Activated CD8-positive, alpha-beta memory T cell treated with anti-CD3 and anti-CD28 coated beads for 24 hours (primary cell): ENCODE measurements at regions not wholly inside any gene's neighbourhood (a gene's known extent, or its start where the extent isn't known, plus 50 kb on each side); places are given as distances from the start of the nearest gene placed in this dataset.

Source experiments
- DNase-seq: peaks from one replicate; pipeline ENCODE4 v3.0.0-alpha.2; 2020

- DNase-seq: no peak
These were observed 394.1 kb downstream of the ZNF608 start for GRCh38 chr5:124352312-124352711.

- DNase-seq: no peak
These were observed 396.5 kb downstream of the ZNF608 start for GRCh38 chr5:124349931-124350330.

- no peak for DNase-seq
These were observed 403.0 kb downstream of the ZNF608 start for GRCh38 chr5:124343451-124343867.

GRCh38 chr5:124342986-124343385 is 403.5 kb downstream of the ZNF608 start:
- no peak for DNase-seq

GRCh38 chr5:124342584-124342983 is 403.9 kb downstream of the ZNF608 start:
- DNase-seq: no peak

- no peak for DNase-seq
These were observed 404.4 kb downstream of the ZNF608 start for GRCh38 chr5:124342027-124342471.

- no peak for DNase-seq
These were observed 405.2 kb downstream of the ZNF608 start for GRCh38 chr5:124341066-124341858.

- no peak for DNase-seq
These were observed 408.4 kb downstream of the ZNF608 start for GRCh38 chr5:124337996-124338395.

- DNase-seq: no peak
These were observed 413.0 kb downstream of the ZNF608 start for GRCh38 chr5:124333298-124333979.

GRCh38 chr5:124332273-124332672 is 414.2 kb downstream of the ZNF608 start:
- DNase-seq: no peak

- no peak for DNase-seq
These were observed 415.7 kb downstream of the ZNF608 start for GRCh38 chr5:124330595-124331220.

- DNase-seq: no peak
These were observed 418.2 kb downstream of the ZNF608 start for GRCh38 chr5:124328201-124328600.

GRCh38 chr5:124318661-124319060 is 427.8 kb downstream of the ZNF608 start:
- DNase-seq: no peak

- no peak for DNase-seq
These were observed 429.0 kb downstream of the ZNF608 start for GRCh38 chr5:124317451-124317850.

- DNase-seq: no peak
These were observed 430.6 kb downstream of the ZNF608 start for GRCh38 chr5:124315741-124316415.

GRCh38 chr5:124310453-124310852 is 436.0 kb downstream of the ZNF608 start:
- no peak for DNase-seq

- no peak for DNase-seq
These were observed 437.0 kb downstream of the ZNF608 start for GRCh38 chr5:124309241-124309980.

- no peak for DNase-seq
These were observed 443.1 kb downstream of the ZNF608 start for GRCh38 chr5:124303366-124303765.

- DNase-seq: no peak
These were observed 443.9 kb downstream of the ZNF608 start for GRCh38 chr5:124302533-124302932.

GRCh38 chr5:124301850-124302249 is 444.6 kb downstream of the ZNF608 start:
- no peak for DNase-seq

GRCh38 chr5:124300815-124301621 is 445.4 kb downstream of the ZNF608 start:
- no peak for DNase-seq

GRCh38 chr5:124297826-124298225 is 448.6 kb downstream of the ZNF608 start:
- DNase-seq: no peak
